Fibroblast of peridontal ligament (primary cell): ENCODE measurements at regions not wholly inside any gene's neighbourhood (a gene's known extent, or its start where the extent isn't known, plus 50 kb on each side); places are given as distances from the start of the nearest gene placed in this dataset.
"Not testable (repeated sequence)": the region's sequence is repeated elsewhere in the genome, so short reads cannot be mapped to it uniquely, and the experiment has no call there.

Experiments used
- DNase-seq: peaks from one replicate; pipeline ENCODE4 v3.0.0-alpha.2; 2010; ENCODE audit errors: extremely low read depth

DNA sequence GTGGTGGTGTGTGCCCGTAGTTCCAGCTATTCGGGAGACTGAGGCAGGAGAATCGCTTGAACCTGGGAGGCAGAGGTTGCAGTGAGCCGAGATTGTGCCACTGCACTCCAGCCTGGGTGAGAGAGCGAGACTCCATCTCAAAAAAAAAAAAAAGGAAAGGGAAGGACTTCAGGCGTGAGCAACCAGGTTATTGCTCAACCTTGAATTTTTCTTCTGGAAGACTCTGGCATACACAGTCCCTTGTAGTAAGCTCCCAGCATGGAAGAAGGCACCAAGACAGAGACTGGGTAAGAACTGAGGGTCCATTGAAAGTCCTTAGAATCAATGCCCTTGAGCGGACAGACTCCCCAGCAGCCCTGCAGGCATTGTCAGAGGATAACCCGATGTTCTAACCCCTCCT lies 75.0 kb downstream of the C9orf50 start:
- DNase-seq, result not testable (repeated sequence)

DNA sequence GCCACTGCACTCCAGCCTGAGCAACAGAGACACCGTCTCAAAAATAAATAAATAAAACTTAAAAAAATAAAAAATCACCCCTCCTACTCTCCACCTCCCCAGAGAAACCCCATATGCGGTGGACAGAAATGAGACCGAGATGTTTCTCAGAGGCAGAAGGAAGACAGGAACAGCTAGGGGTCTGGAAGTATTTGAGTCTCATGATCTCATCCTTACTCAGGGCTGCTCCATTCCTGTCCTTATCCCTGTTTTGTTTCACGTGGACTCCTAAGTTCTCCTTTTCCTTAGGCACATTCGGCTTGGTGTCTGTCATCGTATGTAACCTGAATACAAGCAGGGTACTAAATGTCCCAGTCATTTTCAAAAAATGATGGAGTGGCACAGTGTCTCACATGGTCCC lies 76.1 kb downstream of the C9orf50 start:
- DNase-seq, result peak; percentile 51

DNA sequence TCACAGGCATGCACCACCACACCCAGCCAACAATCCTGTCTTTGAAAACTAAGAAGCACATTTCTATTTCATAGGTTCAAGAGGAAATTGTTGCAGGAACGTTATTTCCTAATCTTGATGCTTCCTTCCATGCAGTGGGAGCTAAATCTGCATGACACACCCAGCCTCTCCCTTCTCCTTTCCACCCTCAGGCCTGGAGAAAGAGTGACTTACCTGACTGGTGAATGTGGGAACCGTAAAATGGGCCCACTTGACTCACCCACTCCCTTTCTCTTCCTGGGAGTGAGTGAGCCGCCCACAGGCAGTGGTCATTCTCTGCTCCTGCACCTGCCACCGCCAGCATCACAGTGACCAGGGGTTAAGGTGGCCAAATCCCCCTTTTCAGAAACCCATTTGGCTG lies 78.2 kb downstream of the C9orf50 start:
- no peak for DNase-seq

- DNase-seq, result no peak
Observed at GRCh38 chr9:129541270-129541669, 79.6 kb downstream of the C9orf50 start.

DNA sequence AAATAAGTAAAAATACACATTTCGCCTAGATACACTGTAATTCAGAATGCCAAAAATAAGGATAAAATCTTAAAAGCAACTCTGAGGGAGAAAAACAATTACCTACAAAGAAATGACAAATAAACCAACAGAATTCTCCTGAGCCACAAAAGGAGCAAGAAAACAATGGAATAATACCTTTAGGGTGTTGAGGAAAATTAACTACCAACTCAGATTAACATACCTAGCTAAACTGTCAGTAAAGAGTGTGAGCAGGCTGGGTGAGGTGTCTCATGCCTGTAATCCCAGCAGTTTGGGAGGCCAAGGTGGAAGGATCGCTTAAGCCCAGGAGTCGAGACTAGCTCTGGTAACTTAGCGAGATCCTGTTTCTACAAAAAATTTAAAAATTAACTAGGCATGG lies 81.5 kb downstream of the C9orf50 start:
- no peak for DNase-seq

- not testable (repeated sequence) for DNase-seq
Observed at GRCh38 chr9:129531860-129532402, 89.0 kb downstream of the C9orf50 start.

GRCh38 chr9:129527955-129528354 lies 92.9 kb downstream of the C9orf50 start:
- not testable (repeated sequence) for DNase-seq

DNA sequence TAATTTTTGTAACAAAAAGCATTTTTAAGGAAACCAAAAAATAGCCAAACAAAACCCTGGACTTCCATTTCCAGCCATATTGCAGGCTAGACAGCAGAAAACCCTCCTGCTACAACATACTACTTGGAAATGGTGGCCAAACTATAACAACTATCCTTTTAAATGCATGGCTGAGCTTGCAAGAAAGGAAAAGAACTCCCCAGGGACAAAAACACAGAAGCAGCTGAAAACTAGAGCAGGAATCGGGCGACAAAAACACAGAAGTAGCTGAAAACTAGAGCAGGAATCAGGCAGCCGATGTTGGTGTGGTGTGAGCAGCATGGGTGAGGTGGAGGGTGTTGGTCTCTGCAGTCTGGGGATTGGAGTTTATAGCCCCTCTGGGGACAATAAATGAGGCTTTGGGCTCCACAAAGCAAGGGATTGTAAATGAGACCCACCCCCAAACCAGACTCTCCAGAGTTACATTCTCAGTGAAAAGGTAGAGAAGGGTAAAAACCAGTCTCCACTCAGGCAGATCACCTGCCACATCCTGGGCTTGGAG lies 95.2 kb downstream of the C9orf50 start:
- DNase-seq, result no peak

DNA sequence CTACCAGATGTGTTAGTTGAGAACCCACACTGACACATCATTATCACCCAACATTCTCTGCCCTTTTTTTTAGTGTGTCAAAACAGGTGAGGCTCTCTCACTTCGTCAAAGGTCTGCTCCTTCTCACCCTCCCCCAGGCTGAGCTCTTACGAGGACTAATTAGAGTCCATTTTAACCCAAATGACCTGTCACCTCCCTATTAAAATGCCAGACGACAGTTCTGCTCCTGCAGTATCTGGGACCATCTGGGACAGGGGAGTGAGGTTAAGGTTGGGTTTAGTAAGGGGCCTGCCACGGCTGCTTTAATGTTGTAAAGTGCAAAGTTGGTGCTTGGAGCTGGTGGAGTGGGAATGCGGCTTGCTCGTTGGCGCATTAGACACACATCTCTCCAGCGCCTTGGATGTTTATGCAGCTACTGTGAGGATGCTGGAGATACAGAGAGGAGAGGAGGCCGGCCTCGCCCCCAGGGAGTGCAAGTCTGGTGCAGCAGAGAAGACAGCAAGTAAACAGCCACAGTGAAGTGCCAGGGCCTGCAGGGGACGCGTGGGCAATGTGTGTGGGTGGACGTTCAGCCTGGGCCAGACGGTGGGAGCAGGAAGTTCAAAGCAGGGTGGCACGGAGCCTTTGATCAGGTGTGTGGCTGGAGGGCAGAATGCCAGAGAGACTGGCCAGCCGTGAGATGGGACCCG lies 96.2 kb downstream of the C9orf50 start:
- no peak for DNase-seq

GRCh38 chr9:129523943-129524581 lies 96.8 kb downstream of the C9orf50 start:
- DNase-seq, result no peak

GRCh38 chr9:129522351-129522750 lies 98.5 kb downstream of the C9orf50 start:
- DNase-seq, result no peak

DNA sequence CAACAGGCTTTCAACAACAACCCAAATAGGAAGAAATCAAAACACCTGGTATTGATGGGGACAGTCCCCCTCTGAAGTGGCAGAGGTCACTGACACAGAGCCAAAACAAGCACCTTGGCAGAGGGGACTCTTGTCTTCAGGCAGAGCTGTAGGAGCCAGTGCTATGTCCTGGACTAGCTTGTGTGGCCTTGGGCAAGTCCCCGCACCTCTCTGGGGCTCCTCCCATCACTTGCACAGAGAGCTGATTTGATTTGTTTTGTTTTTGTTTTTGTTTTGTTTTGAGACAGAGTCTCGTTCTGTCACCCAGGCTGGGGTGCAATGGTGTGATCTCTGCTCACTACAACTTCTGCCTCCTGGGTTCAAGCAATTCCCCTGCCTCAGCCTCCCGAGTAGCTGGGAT lies 100.8 kb downstream of the C9orf50 start:
- DNase-seq, result no peak

DNA sequence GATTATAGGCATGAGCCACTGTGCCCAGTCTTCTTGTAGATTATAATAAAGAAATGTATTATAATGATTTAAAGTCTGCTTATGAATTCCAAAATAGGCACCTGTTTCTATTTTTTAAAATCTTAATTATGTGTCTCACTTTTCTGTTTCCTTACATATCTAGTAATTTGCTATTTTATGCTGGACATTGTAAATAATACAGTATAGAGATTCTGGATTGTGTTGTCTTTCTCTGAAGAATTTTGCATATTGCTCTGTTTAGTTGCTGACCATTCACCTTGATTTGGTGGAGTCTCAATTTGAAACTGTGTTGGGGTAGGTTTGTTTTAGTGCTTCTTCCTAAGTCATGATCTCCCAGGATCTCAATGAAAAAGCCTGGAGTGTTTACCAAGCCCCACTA lies 102.8 kb downstream of the C9orf50 start:
- no peak for DNase-seq

DNA sequence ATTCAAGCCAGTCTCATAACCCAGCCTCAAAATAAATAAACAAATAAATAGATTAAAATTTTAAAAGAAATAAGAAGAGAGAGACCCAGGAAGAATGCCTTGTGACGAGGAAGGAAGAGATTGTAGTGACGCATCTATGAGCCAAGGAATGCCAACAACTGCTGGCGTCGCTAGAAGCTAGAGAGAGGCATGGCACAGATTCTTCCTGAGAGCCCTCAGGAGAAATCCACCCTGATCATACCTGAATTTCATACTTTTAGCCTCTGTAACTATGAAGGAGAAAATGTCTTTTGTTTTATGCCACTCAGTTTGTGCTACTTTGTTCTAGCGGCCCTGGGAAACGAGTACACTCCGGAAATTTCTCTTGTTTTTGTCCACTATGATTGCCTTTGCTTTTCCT lies 103.9 kb downstream of the C9orf50 start:
- DNase-seq, result no peak

- no peak for DNase-seq
Observed at GRCh38 chr9:129514891-129515290, 106.0 kb downstream of the C9orf50 start.

DNA sequence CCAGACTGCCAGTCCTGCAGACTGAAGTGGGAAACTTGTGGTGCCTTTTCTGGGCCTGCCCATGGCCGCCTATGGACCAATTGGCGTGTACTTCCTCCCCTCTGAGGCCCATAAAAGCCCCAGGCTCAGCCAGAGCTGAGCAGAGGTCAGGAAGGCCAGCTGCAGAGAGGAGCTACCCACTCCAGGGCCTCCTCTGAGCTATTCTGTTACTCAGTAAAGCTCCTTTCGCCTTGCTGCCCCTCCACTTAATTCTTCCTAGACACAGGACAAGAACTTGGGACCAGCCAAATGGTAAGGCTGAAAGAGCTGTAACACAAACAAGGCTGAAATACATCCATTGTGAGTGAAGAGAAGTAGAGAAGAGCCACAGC lies 106.4 kb downstream of the C9orf50 start:
- DNase-seq, result no peak

GRCh38 chr9:129513856-129514496 lies 106.9 kb downstream of the C9orf50 start:
- no peak for DNase-seq

- DNase-seq, result no peak
Observed at GRCh38 chr9:129513282-129513681, 107.6 kb downstream of the C9orf50 start.

DNA sequence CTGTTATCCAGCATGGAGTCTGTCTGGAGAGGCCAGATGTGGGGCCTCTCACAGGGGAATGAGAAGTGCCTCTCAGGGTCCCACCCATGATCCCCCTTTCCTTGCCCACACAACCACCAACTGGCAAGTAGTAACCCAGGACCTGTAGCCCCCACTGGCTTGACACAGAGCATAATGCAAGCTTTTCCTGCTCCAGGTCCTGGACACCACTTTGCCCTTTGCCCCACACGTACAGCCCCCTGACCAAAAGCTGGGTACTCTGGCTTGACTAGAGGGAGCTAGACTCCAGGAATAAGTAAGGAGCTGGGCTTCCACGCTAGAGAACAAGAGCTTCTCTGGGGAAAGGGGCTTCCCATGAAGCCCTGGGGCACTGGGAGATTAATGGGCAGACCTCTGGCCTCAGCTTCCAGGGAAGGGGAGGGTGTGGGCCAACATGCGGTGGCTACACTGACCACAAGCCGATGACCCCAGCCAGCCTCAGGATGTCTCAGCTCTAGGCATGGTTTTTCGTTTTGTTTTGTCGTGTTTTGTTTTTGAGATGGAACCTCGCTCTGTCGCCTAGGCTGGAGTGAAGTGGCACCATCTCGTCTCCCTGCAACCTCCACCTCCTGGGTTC lies 109.5 kb downstream of the C9orf50 start:
- no peak for DNase-seq

GRCh38 chr9:129509533-129509928 lies 111.4 kb downstream of the C9orf50 start:
- peak; percentile 97 for DNase-seq

GRCh38 chr9:129507805-129508204 lies 113.1 kb downstream of the C9orf50 start:
- DNase-seq, result no peak

- DNase-seq, result peak; percentile 48
Observed at GRCh38 chr9:129506892-129507291, 114.0 kb downstream of the C9orf50 start.
